ENCODE measurements at regions not wholly inside any gene's neighbourhood (a gene's known extent, or its start where the extent isn't known, plus 50 kb on each side); places are given as distances from the start of the nearest gene placed in this dataset.

DNA sequence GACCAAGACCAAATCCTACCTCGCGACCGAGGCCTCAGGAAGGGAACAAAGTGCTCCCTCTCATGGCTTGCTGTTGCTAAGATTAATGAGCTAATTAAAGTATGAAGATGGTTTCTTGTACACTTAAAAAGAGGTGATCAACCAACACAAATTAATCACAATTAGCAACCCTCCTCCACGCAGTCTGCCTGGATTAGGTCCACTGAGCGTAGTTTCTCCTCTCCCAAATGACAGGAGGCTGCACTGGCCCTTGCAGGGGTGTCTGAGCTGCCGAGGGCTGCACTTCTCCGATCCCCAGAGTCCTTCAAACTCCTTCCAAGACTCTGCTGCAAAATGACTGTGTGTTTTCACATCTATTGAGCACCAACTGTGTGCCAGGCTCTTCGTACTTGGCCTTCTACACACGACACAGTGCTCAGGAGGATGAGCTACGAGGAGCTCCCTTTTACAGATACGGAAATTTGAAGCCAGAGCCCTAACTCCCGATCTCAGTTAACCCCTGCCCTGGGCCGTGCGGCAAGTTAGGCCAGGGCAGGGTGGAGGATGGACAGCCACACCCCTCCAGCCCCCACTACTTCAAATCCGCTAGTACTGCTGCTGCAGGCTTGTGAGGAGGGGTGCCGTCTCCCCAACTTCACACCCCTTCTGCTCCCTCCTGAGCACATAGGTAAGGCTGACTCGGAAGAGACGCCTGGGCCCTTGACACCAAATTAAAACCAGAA lies 101.0 kb upstream of the LINGO1 start:
- TF ChIP-seq, protein P1, sequence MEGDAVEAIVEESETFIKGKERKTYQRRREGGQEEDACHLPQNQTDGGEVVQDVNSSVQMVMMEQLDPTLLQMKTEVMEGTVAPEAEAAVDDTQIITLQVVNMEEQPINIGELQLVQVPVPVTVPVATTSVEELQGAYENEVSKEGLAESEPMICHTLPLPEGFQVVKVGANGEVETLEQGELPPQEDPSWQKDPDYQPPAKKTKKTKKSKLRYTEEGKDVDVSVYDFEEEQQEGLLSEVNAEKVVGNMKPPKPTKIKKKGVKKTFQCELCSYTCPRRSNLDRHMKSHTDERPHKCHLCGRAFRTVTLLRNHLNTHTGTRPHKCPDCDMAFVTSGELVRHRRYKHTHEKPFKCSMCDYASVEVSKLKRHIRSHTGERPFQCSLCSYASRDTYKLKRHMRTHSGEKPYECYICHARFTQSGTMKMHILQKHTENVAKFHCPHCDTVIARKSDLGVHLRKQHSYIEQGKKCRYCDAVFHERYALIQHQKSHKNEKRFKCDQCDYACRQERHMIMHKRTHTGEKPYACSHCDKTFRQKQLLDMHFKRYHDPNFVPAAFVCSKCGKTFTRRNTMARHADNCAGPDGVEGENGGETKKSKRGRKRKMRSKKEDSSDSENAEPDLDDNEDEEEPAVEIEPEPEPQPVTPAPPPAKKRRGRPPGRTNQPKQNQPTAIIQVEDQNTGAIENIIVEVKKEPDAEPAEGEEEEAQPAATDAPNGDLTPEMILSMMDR (IDR thresholded peaks at IDR 0.05), result no peak
- no peak for TF ChIP-seq EZH2 (IDR thresholded peaks at IDR 0.05; ENCODE audit: borderline replicate concordance, insufficient read depth, low read depth, low read length, poor library complexity, severe bottlenecking)

All from B cell (primary cell).